Ascending aorta (tissue), 2 donors: ENCODE measurements at regions not wholly inside any gene's neighbourhood (a gene's known extent, or its start where the extent isn't known, plus 50 kb on each side); places are given as distances from the start of the nearest gene placed in this dataset.

Source experiments
- DNase-seq, 2 donors: peaks; one replicate each; pipeline ENCODE4 v3.0.0-alpha.2; 2019; ENCODE audit warnings: low spot score in 2 of 2
- H3K27ac ChIP-seq, 2 donors: fragments of 200-600 bp; sonication (generic); one replicate each; pipeline ENCODE4 v1.5.1; 2016 to 2017; ENCODE audit warnings: mild to moderate bottlenecking in 1 of 2
- H3K27me3 ChIP-seq: fragments of 200-600 bp; sonication (generic); one replicate; pipeline ENCODE4 v1.5.1; 2017
- H3K36me3 ChIP-seq, 2 donors: fragments of 200-600 bp; sonication (generic); one replicate each; pipeline ENCODE4 v1.5.1; 2016
- H3K4me1 ChIP-seq, 2 donors: fragments of 200-600 bp; sonication (generic); one replicate each; pipeline ENCODE4 v1.5.1; 2016 to 2017; ENCODE audit warnings: mild to moderate bottlenecking in 1 of 2
- H3K4me3 ChIP-seq, 2 donors: fragments of 200-600 bp; sonication (generic); one replicate each; pipeline ENCODE4 v1.5.1; 2016 to 2017; ENCODE audit warnings: mild to moderate bottlenecking in 1 of 2
- H3K9me3 ChIP-seq, 2 donors: fragments of 200-600 bp; sonication (generic); one replicate each; pipeline ENCODE4 v1.5.1; 2016
- intact Hi-C: fragments of 100-400 bp; cut with DNase I; formaldehyde crosslinking; loops from one replicate; pipeline ENCODE4 v1.15.1; 2023
- TF ChIP-seq, protein P1 (sequence below), 3 experiments: fragments of 200-600 bp in 2 of 3; fragments of 450-650 bp in 1 of 3; sonication (generic) in 2 of 3; IDR thresholded peaks; one replicate each; pipeline ENCODE4 v1.5.1; 2016 to 2019; ENCODE audit warnings: antibody characterized with exemption in 3 of 3, mild to moderate bottlenecking in 1 of 3, moderate library complexity in 1 of 3

DNA sequence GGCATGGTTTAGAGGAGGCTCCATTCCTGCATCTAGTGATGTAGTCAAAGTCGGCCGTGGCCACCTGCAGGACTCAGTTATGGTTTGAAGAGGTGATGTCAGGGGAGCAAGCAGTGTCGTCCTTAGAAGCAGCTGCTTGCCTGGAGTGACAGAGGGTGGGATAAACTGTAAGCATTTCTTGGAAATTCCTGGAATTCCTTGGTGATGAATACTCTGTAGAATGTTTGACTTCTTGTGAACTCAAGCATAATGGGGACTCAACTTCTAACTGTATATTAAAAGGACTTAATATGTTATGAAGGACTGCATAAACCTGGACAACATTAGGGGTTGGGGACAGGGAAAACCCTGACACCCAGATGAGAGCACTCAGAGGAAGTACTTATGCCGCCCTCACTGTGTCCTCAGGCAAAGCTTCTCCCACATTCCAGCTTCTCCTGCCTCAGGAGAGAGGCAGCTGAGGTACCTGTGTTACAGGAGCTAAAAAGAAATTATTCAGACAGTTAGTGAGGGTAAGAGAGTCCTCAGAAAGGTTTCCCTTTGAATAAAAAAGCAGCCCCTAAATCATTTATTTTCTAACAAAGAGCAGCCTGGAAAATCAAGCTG lies 459.9 kb upstream of the CELF4 start:
- H3K4me1 ChIP-seq, result no peaks in the 10 kb centered on the region
- no peaks in the 10 kb centered on the region for H3K27me3 ChIP-seq
- H3K36me3 ChIP-seq, result no peaks in the 10 kb centered on the region
- H3K9me3 ChIP-seq, result no peaks in the 10 kb centered on the region
- no peak overlapping the region for H3K4me3 ChIP-seq
- no peak for DNase-seq
- no peak overlapping the region for H3K27ac ChIP-seq
- TF ChIP-seq, protein P1, sequence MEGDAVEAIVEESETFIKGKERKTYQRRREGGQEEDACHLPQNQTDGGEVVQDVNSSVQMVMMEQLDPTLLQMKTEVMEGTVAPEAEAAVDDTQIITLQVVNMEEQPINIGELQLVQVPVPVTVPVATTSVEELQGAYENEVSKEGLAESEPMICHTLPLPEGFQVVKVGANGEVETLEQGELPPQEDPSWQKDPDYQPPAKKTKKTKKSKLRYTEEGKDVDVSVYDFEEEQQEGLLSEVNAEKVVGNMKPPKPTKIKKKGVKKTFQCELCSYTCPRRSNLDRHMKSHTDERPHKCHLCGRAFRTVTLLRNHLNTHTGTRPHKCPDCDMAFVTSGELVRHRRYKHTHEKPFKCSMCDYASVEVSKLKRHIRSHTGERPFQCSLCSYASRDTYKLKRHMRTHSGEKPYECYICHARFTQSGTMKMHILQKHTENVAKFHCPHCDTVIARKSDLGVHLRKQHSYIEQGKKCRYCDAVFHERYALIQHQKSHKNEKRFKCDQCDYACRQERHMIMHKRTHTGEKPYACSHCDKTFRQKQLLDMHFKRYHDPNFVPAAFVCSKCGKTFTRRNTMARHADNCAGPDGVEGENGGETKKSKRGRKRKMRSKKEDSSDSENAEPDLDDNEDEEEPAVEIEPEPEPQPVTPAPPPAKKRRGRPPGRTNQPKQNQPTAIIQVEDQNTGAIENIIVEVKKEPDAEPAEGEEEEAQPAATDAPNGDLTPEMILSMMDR (IDR thresholded peaks at IDR 0.05), result no peak
- intact Hi-C loops, result no loop called here

DNA sequence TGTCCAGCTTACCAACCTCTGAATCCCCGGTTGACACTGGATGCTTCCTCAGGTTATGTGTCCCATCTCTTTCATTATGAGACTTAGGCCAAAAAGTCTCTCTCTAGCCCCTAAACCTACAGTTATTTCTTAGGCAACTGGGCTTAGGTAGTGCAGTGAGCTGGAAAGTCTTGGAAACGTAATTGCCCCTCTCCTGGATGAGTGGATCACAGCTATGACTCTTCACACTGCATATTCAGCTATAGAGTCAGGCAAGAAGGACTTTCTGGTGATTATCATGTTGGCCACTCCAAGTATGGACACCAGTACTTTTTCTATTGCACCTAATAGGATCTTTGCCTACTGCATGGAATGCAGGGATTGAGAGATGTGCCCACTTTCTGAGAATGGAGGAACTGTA lies 458.3 kb upstream of the CELF4 start:
- no peak overlapping the region for H3K4me3 ChIP-seq

DNA sequence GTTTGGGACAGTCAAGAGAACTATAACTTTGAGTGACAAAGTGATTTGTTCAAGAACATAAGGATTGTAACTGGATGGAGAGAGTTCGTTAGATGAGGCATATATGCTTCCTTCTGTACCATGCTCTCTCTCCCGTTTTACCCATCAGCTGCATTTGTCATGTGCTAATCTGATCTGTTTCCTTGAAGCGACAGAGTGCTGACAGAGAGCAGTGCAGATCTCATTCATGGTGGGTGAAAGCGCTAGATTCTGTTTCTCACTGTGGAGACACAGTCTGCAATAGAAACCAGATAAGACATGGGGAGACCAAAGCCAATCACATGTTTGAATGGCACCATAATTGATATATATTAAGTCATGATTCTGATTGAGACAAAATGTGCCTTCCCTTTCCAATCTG lies 456.6 kb upstream of the CELF4 start:
- Histone ChIP-seq H3K4me1 (no peaks in the 10 kb centered on the region), H3K27ac (no peak overlapping the region), H3K4me3 (no peak overlapping the region), H3K9me3 (no peaks in the 10 kb centered on the region), H3K36me3 (no peaks in the 10 kb centered on the region), H3K27me3 (no peaks in the 10 kb centered on the region)
- intact Hi-C loops, result no loop called here
- TF ChIP-seq, protein P1 (IDR thresholded peaks at IDR 0.05), result no peak
- no peak for DNase-seq

More for the DNA sequence above, 458.3 kb upstream of the CELF4 start:
- H3K9me3 ChIP-seq, result no peaks in the 10 kb centered on the region
- H3K36me3 ChIP-seq, result no peaks in the 10 kb centered on the region
- H3K27ac ChIP-seq, result no peak overlapping the region
- no peaks in the 10 kb centered on the region for H3K27me3 ChIP-seq
- H3K4me1 ChIP-seq, result no peaks in the 10 kb centered on the region
- TF ChIP-seq, protein P1 (IDR thresholded peaks at IDR 0.05), result no peak
- intact Hi-C loops, result no loop called here
- no peak for DNase-seq

DNA sequence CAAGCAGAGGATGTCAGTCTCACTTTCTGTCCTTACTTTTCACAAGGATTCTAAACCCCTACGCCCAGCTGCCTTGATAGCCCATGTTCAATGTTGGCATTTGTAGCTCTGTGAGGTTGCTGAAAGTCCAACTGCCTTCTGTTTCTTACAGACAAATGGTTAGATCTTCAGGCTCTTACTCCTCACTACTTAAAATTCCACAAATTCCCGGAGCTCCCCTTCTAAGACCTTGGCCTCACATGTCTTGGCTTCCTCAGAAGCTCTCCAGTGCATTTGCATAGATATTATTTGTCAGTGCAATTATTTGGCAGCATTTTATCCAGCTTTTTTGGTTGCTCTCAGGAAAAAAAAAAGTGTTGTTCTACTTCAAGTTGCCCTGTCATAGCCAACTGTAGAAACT lies 453.7 kb upstream of the CELF4 start:
- Histone ChIP-seq H3K9me3 (no peaks in the 10 kb centered on the region), H3K4me1 (no peaks in the 10 kb centered on the region), H3K27me3 (no peaks in the 10 kb centered on the region), H3K4me3 (no peak overlapping the region), H3K36me3 (no peaks in the 10 kb centered on the region), H3K27ac (no peak overlapping the region)
- intact Hi-C loops, result no loop called here
- TF ChIP-seq, protein P1 (IDR thresholded peaks at IDR 0.05), result no peak
- DNase-seq, result no peak

DNA sequence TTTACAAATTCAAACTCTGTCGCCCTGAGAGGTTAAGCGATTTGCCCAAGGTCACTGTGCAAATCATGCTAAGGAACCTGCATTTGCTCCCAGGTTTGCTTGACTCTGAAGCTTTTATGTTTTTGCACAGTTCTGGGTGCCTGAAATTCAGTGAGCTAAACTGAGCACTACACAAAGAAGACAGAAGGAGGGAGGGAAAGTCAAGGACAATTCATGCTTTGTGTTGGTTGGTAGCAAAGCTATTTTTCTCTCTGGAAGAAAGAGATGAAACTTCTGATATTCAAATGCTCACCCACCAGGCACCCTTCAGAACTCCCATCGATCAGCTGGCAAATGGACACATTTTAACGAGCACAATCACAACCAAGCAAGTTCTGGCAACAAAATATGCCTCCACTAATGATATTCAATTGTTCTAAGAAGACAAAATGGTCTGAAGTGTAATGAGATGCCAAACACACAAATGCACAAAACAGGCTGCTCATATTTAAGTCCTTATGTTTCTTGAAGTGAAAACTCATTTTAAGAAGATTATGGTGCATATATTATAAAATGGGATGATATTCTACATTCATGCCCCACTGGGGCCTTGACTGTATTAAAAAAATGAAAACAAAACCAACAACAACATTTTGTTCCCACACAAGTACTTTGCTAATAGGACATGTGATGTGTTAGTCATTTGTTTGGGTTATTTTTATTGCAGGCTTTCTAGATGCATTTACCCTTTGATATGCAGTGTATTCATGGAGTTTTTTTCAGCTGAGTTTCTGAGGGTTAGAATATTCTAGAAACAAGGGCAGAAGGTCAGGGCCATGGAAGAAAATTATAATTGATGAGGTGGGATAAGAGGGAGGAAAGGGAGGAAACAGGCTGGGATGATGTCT lies 445.6 kb upstream of the CELF4 start:
- H3K4me1 ChIP-seq, result no peaks in the 10 kb centered on the region
- no peak for DNase-seq
- intact Hi-C loops, result no loop called here
- H3K27me3 ChIP-seq, result no peaks in the 10 kb centered on the region
- no peaks in the 10 kb centered on the region for H3K9me3 ChIP-seq
- TF ChIP-seq, protein P1 (IDR thresholded peaks at IDR 0.05), result no peak
- no peak overlapping the region for H3K4me3 ChIP-seq
- no peaks in the 10 kb centered on the region for H3K36me3 ChIP-seq
- no peak overlapping the region for H3K27ac ChIP-seq
